ENCODE measurements at regions not wholly inside any gene's neighbourhood (a gene's known extent, or its start where the extent isn't known, plus 50 kb on each side); places are given as distances from the start of the nearest gene placed in this dataset.

DNA sequence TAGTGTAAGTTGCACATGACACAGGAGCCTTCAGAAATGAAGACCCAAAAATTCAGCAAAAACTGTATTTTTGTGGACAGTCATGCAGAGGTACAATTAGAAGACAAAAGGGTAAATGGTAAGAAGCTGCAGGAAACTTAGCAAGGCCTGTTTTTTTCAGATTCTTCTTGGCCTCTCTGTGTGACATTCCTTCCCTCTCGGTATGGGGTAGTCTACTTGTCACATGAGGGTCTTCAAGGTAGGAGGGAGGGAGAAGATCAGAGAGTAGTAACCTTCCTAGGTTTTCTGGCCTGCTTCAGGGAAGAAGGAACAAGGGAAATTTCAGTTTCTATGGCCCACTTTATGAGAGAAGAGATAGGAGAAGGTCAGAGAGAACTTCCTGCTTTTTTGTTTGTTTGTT, 230.4 kb upstream of the PPP1R2C start:
- no peak overlapping the region for H2BK5ac ChIP-seq (ENCODE audit: low read depth, low read length, poor library complexity, severe bottlenecking)
- DNase-seq, result no peak
- H3K4ac ChIP-seq (ENCODE audit: low read depth in 1 of 2, low read length in 2 of 2), result no peak overlapping the region
- H3K23ac ChIP-seq (ENCODE audit: low read length in 2 of 2), result no peak overlapping the region
- no peaks in the 10 kb centered on the region for H3K36me3 ChIP-seq (ENCODE audit: control insufficient read depth in 1 of 2, insufficient read depth in 2 of 2, low read depth in 1 of 2, low read length in 2 of 2)
- H4K91ac ChIP-seq (ENCODE audit: low read length), result no peak overlapping the region
- H3K9me3 ChIP-seq (ENCODE audit: control insufficient read depth, low read length), result no peaks in the 10 kb centered on the region
- H2BK120ac ChIP-seq (ENCODE audit: low read depth, low read length), result no peak overlapping the region
- no peak overlapping the region for H2AK5ac ChIP-seq (ENCODE audit: low read length, severe bottlenecking)
- H2BK15ac ChIP-seq (ENCODE audit: low read depth, poor library complexity, severe bottlenecking), result no peak overlapping the region
- H2AFZ ChIP-seq (ENCODE audit: low read depth, low read length), result no peak overlapping the region
- H3K4me2 ChIP-seq (ENCODE audit: low read length, poor library complexity, severe bottlenecking), result no peak overlapping the region
- H3K79me1 ChIP-seq (replicated peaks; ENCODE audit: low read length, poor library complexity, severe bottlenecking), result no peaks in the 10 kb centered on the region
- 37% methylated on average over 1 of the region's 1 CpG for WGBS
- H4K8ac ChIP-seq (ENCODE audit: low read length), result no peak overlapping the region
- H2BK12ac ChIP-seq (ENCODE audit: low read length in 2 of 2), result no peak overlapping the region
- H3K14ac ChIP-seq (ENCODE audit: low read length in 2 of 2), result no peak overlapping the region
- H3K4me3 ChIP-seq (ENCODE audit: insufficient read depth in 1 of 2, low read depth in 1 of 2, low read length in 2 of 2), result no peak overlapping the region
- no peak overlapping the region for H3K18ac ChIP-seq (ENCODE audit: low read depth in 1 of 2, low read length in 2 of 2)
- H3K4me1 ChIP-seq (ENCODE audit: control insufficient read depth, insufficient read depth, low read depth, low read length), result no peaks in the 10 kb centered on the region
- H3K9ac ChIP-seq (ENCODE audit: low read length), result no peak overlapping the region
- H3K27ac ChIP-seq (ENCODE audit: low read length, poor library complexity, severe bottlenecking), result no peak overlapping the region
- no peaks in the 10 kb centered on the region for H3K27me3 ChIP-seq (ENCODE audit: control insufficient read depth in 1 of 2, insufficient read depth in 1 of 2, low read length in 2 of 2)

- Histone ChIP-seq H2BK15ac (ENCODE audit: low read depth, poor library complexity, severe bottlenecking) (no peak overlapping the region), H3K27me3 (ENCODE audit: control insufficient read depth in 1 of 2, insufficient read depth in 1 of 2, low read length in 2 of 2) (no peaks in the 10 kb centered on the region), H3K4me1 (ENCODE audit: control insufficient read depth, insufficient read depth, low read depth, low read length) (no peaks in the 10 kb centered on the region), H3K9ac (ENCODE audit: low read length) (no peak overlapping the region), H4K91ac (ENCODE audit: low read length) (no peak overlapping the region), H3K27ac (ENCODE audit: low read length, poor library complexity, severe bottlenecking) (no peak overlapping the region), H3K4me2 (ENCODE audit: low read length, poor library complexity, severe bottlenecking) (no peak overlapping the region), H2BK12ac (ENCODE audit: low read length in 2 of 2) (no peak overlapping the region), H3K14ac (ENCODE audit: low read length in 2 of 2) (no peak overlapping the region), H3K18ac (ENCODE audit: low read depth in 1 of 2, low read length in 2 of 2) (no peak overlapping the region), H3K4me3 (ENCODE audit: insufficient read depth in 1 of 2, low read depth in 1 of 2, low read length in 2 of 2) (no peak overlapping the region), H2AK5ac (ENCODE audit: low read length, severe bottlenecking) (no peak overlapping the region), H2AFZ (ENCODE audit: low read depth, low read length) (no peak overlapping the region), H3K79me1 (replicated peaks; ENCODE audit: low read length, poor library complexity, severe bottlenecking) (no peaks in the 10 kb centered on the region), H3K23ac (ENCODE audit: low read length in 2 of 2) (no peak overlapping the region), H2BK5ac (ENCODE audit: low read depth, low read length, poor library complexity, severe bottlenecking) (no peak overlapping the region), H3K36me3 (ENCODE audit: control insufficient read depth in 1 of 2, insufficient read depth in 2 of 2, low read depth in 1 of 2, low read length in 2 of 2) (no peaks in the 10 kb centered on the region), H4K8ac (ENCODE audit: low read length) (no peak overlapping the region), H2BK120ac (ENCODE audit: low read depth, low read length) (no peak overlapping the region), H3K9me3 (ENCODE audit: control insufficient read depth, low read length) (no peaks in the 10 kb centered on the region), H3K4ac (ENCODE audit: low read depth in 1 of 2, low read length in 2 of 2) (no peak overlapping the region)
- DNase-seq, result no peak
Observed at GRCh38 chrX:43016021-43016420, 238.1 kb upstream of the PPP1R2C start.

DNA sequence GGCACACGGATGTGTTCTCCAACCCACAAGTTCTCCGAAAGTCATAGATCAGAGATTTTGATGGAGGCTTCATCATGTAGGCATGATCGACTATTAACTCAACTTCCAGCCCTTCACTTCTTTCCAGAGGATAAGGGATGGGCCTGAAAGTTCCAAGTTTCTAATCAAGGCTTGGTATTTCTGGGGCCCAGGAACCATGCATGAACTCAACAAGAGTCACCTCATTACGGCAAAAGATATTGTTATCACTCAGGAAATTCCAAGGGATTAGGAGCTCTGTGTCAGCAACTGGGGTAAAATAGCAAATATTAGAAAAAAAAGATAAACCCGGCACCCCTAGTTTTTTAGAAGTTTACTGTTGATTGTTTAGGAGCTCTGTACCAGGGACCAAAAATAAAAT, 240.1 kb upstream of the PPP1R2C start:
- DNase-seq, result no peak
- Histone ChIP-seq H2BK5ac (ENCODE audit: low read depth, low read length, poor library complexity, severe bottlenecking) (no peak overlapping the region), H3K4me1 (ENCODE audit: control insufficient read depth, insufficient read depth, low read depth, low read length) (no peaks in the 10 kb centered on the region), H3K23ac (ENCODE audit: low read length in 2 of 2) (no peak overlapping the region), H4K8ac (ENCODE audit: low read length) (no peak overlapping the region), H3K14ac (ENCODE audit: low read length in 2 of 2) (no peak overlapping the region), H4K91ac (ENCODE audit: low read length) (no peak overlapping the region), H3K18ac (ENCODE audit: low read depth in 1 of 2, low read length in 2 of 2) (no peak overlapping the region), H3K4me2 (ENCODE audit: low read length, poor library complexity, severe bottlenecking) (no peak overlapping the region), H2AFZ (ENCODE audit: low read depth, low read length) (no peak overlapping the region), H3K27me3 (ENCODE audit: control insufficient read depth in 1 of 2, insufficient read depth in 1 of 2, low read length in 2 of 2) (no peaks in the 10 kb centered on the region), H2BK15ac (ENCODE audit: low read depth, poor library complexity, severe bottlenecking) (no peak overlapping the region), H3K27ac (ENCODE audit: low read length, poor library complexity, severe bottlenecking) (no peak overlapping the region), H2BK12ac (ENCODE audit: low read length in 2 of 2) (no peak overlapping the region), H3K9me3 (ENCODE audit: control insufficient read depth, low read length) (no peaks in the 10 kb centered on the region), H2AK5ac (ENCODE audit: low read length, severe bottlenecking) (no peak overlapping the region), H3K4me3 (ENCODE audit: insufficient read depth in 1 of 2, low read depth in 1 of 2, low read length in 2 of 2) (no peak overlapping the region), H3K79me1 (replicated peaks; ENCODE audit: low read length, poor library complexity, severe bottlenecking) (no peaks in the 10 kb centered on the region), H2BK120ac (ENCODE audit: low read depth, low read length) (no peak overlapping the region), H3K36me3 (ENCODE audit: control insufficient read depth in 1 of 2, insufficient read depth in 2 of 2, low read depth in 1 of 2, low read length in 2 of 2) (no peaks in the 10 kb centered on the region), H3K9ac (ENCODE audit: low read length) (no peak overlapping the region), H3K4ac (ENCODE audit: low read depth in 1 of 2, low read length in 2 of 2) (no peak overlapping the region)
- 83% methylated on average over 1 of the region's 5 CpGs for WGBS

GRCh38 chrX:43019021-43019420, 241.1 kb upstream of the PPP1R2C start:
- H3K23ac ChIP-seq (ENCODE audit: low read length in 2 of 2), result no peak overlapping the region
- no peak overlapping the region for H4K8ac ChIP-seq (ENCODE audit: low read length)
- no peak overlapping the region for H3K4me2 ChIP-seq (ENCODE audit: low read length, poor library complexity, severe bottlenecking)
- no peak overlapping the region for H3K4me3 ChIP-seq (ENCODE audit: insufficient read depth in 1 of 2, low read depth in 1 of 2, low read length in 2 of 2)
- no peak overlapping the region for H2BK12ac ChIP-seq (ENCODE audit: low read length in 2 of 2)
- no peak overlapping the region for H4K91ac ChIP-seq (ENCODE audit: low read length)
- H2AK5ac ChIP-seq (ENCODE audit: low read length, severe bottlenecking), result no peak overlapping the region
- H2BK120ac ChIP-seq (ENCODE audit: low read depth, low read length), result no peak overlapping the region
- no peaks in the 10 kb centered on the region for H3K9me3 ChIP-seq (ENCODE audit: control insufficient read depth, low read length)
- no peaks in the 10 kb centered on the region for H3K27me3 ChIP-seq (ENCODE audit: control insufficient read depth in 1 of 2, insufficient read depth in 1 of 2, low read length in 2 of 2)
- H3K4ac ChIP-seq (ENCODE audit: low read depth in 1 of 2, low read length in 2 of 2), result no peak overlapping the region
- no peak overlapping the region for H3K27ac ChIP-seq (ENCODE audit: low read length, poor library complexity, severe bottlenecking)
- no peak for DNase-seq
- no peaks in the 10 kb centered on the region for H3K79me1 ChIP-seq (replicated peaks; ENCODE audit: low read length, poor library complexity, severe bottlenecking)
- H3K4me1 ChIP-seq (ENCODE audit: control insufficient read depth, insufficient read depth, low read depth, low read length), result no peaks in the 10 kb centered on the region
- H2AFZ ChIP-seq (ENCODE audit: low read depth, low read length), result no peak overlapping the region
- H2BK5ac ChIP-seq (ENCODE audit: low read depth, low read length, poor library complexity, severe bottlenecking), result no peak overlapping the region
- H2BK15ac ChIP-seq (ENCODE audit: low read depth, poor library complexity, severe bottlenecking), result no peak overlapping the region
- no peak overlapping the region for H3K9ac ChIP-seq (ENCODE audit: low read length)
- H3K36me3 ChIP-seq (ENCODE audit: control insufficient read depth in 1 of 2, insufficient read depth in 2 of 2, low read depth in 1 of 2, low read length in 2 of 2), result no peaks in the 10 kb centered on the region
- WGBS, result no CpG with 5 or more reads among the region's 3 CpGs
- no peak overlapping the region for H3K14ac ChIP-seq (ENCODE audit: low read length in 2 of 2)
- H3K18ac ChIP-seq (ENCODE audit: low read depth in 1 of 2, low read length in 2 of 2), result no peak overlapping the region
